HG02938 (cell line): ENCODE measurements at regions not wholly inside any gene's neighbourhood (a gene's known extent, or its start where the extent isn't known, plus 50 kb on each side); places are given as distances from the start of the nearest gene placed in this dataset.
"Not testable (repeated sequence)": the region's sequence is repeated elsewhere in the genome, so short reads cannot be mapped to it uniquely, and the experiment has no call there.

Experiments used
- ATAC-seq: cut with Tn5 transposase; IDR thresholded peaks from one replicate; pipeline ENCODE4 v1.9.1; 2021; ENCODE audit warnings: mild to moderate bottlenecking, moderate library complexity; ENCODE audit not compliant: unreplicated experiment

DNA sequence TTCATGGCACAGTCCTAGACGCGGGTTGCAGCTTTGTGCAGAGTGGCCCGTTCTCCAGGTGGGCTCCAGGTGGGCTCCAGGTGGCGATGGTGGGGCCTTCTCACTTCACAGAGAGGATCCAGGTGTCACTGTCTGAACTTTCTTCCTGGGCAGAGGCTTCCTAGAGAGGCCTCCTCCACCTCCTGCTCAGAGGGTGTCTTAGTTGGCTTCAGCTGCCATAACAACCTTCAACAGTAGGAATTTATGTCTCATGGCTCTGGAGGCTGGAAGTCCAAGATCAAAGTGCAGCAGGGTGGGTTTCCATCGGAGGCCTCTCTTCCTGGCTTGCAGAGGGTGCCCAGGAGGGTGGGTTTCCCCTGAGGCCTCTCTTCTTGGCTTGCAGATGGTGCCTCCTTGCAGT is 125.1 kb downstream of the GLRX3 start:
- no peak for ATAC-seq

DNA sequence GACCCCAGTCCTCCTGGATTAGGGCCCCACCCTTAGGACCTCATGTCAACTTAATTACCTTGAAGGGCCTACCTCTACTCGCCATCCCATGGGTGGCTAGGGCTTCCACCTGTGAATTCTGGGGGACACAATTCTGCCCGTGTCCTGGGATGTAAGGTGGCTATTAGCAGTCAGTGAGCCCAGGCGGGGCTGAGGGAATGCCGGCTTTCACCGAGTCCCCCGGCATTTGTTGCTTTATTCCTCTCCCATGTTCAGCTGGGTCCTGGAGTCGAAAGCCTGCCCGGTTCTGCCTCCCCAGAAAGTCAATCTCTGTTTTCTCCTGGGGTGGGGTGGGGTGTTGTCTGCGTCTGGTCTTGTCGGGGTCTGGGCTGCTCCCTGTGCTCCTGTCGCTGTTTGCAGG is 125.6 kb downstream of the GLRX3 start:
- ATAC-seq: no peak

DNA sequence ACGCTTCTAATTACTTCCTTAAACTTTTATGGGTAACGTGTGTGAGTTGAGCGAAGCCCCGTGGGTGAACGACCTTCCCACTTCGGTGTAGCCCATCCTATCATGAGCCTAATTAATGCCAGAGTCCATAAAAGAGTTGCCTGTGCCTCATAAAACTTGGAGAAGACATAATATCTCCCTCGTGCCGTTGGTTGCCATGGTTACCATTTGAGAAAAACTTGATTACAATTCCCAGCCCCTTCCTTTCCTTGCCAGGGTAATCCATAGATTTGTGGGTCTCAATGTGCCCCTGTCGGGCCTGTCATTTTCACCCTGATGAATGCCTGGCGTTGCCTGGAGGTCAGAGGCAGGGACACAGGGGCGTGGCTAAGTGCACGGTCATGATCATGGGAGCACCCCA is 127.1 kb downstream of the GLRX3 start:
- no peak for ATAC-seq

DNA sequence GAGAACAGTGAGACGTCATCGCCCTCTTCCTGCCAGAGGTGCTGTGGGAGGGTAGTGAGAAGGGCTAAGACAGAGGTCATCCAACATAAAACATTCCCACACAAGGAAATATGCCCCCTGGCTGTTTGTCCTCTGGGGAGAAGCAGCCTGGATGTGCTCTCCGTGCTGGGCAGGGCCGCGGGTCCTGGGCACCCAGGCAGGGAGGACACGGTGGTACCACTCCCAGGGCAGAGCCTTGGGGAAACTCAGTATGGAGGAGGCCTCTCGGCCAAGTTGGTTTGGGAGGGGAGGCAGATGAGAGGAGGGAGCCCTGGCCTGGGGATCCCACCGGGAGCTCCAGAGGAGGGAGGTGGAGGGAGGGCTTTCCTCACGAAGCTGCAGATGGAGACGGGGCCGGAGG is 129.4 kb downstream of the GLRX3 start:
- ATAC-seq: no peak

DNA sequence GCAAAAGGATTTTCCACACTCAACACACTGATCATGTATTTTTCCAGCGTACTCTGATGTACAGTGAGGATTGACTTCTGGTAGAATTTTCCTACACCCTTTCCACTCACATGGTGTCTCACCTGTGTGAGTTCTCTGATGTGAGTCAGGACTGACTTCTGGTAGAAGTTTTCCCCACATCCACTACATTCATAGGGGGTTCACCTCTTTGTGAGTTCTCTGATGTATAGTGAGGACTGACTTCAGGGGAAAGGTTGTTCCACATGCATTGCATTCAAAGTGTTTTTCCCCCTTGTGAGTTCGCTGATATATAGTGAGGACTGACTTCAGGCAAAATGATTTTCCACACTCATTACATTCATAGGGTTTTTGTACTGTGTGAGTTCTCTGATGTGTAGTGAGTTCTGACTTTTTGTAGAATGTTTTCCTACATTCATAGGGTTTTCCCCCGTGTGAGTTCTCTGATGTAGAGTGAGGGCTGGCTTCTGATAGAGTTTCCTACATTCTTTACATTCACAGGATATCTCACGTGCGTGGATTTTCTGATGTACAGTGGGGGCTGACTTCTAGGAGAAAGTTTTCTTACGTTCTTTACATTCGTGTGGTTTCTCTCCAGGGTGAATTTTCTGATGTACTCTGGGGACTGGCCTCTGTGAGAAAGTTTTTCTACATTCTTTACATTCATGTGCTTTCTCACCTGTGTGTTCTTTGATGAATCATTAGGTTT is 146.5 kb downstream of the GLRX3 start:
- ATAC-seq: no peak

DNA sequence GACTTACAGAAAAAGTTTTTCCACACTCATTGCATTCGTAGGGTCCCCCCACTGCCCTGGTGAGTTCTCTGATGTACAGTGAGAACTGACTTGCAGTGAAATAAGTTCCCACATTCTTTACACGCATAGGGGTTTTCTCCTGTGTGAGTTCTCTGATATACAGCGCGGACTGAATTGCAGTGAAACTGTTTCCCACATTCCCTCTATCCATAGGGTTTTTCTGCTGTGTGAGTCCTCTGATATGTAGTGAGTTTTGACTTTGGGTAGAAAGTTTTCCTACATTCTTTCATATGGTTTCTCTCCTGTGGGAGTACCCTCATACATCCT is 147.0 kb downstream of the GLRX3 start:
- no peak for ATAC-seq

DNA sequence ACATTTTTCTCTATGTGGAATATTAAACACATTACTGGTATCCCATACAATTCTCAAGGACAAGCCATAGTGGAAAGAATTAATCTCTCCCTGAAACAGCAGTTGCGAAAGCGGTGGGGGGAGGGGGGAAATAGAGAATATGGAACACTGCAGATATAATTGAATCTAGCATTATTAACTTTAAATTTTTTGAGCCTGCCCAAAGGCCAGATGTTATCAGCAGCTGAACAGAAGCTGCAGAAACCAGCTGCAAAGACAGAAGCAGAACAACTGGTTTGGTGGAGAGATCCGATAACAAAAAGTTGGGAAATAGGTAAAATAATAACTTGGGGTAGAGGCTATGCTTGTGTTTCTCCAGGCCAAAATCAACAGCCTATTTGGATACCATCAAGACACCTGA is 159.6 kb downstream of the GLRX3 start:
- not testable (repeated sequence) for ATAC-seq

DNA sequence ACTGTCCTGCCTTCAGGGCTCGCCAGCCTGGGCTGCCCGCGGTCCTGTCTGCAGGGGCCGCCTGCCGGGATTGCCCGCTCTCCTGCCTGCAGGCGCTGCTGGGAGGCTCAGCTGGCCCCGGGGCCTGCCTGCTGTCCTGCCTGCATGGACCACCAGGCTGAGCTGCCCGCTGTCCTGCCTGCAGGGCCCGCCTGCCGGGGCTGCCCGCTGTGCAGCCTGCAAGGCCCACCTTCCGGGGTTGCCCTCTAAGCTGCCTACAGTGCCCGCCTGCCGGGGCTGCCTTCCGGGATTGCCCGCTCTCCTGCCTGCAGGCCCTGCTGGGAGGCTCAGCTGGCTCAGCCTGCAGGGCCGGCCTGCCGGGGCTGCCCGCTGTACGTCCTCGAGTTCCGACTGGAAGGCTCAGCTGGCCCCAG is 164.4 kb downstream of the GLRX3 start:
- peak; percentile 28 for ATAC-seq

DNA sequence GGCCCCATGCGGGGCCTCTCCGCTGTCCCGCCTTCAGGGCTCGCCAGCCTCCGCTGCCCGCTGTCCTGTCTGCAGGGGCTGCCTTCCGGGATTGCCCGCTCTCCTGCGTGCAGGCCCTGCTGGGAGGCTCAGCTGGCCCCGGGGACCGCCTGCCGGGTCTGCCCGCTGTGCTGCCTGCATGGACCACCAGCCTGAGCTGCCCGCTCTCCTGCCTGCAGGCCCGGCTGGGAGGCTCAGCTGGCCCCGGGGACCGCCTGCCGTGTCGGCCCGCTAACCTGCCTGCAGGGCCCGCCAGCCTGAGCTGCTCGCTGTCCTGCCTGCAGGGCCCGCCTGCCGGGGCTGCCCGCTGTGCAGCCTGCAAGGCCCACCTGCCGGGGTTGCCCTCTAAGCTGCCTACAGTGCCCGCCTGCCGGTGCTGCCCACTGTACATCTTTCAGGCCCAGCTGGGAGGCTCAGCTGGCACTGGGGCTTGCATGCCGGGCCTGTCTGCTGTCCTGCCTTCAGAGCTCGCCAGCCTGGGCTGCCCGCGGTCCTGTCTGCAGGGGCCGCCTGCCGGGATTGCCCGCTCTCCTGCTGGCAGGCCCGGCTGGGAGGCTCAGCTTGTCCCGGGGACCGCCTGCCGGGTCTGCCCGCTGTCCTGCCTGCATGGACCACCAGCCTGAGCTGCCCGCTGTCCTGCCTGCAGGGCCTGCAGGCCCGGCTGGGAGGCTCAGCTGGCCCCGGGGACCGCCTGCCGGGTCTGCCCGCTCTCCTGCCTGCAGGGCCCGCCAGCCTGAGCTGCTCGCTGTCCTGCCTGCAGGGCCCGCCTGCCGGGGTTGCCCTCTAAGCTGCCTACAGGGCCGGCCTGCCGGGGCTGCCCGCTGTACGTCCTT is 165.1 kb downstream of the GLRX3 start:
- peak; percentile 65 for ATAC-seq

DNA sequence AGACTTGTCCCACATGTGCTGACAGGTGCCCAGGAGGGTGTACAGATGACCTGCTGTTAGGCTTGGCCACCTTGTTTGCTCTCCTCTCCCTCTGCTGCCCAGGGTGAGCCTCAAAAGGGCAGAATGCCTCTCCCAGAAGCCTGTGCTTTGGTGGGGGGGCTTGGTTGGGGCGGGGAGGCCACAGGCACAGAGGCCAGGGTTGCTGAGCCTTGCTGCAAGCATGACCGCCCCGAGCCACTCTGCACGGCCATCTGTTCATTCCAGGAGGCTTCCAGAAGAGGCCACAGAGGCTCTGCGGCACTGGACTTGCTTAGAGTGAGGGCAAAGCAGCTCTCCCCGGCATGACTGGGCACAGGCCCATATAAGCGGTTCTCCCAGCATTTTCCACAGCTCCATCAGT is 190.8 kb downstream of the GLRX3 start:
- no peak for ATAC-seq

DNA sequence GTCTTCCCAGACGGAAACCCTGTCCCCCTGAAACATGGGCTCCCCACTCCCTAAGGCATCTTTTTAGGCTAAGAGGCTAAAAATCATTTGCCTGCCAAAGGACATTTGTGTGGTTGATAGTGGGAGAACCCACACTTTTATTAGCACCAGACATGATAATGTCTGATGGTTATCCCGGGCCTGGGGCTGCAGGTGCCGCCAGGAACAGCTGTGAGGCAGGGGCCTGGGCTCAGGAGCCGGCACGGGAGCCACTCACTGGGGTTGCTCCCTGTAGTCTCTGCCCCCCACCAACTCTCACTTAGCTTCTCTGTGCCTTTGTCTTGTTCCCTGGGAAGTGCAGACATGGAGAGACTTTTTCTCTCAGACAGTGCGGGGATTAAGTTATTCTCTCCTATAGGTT is 193.6 kb downstream of the GLRX3 start:
- no peak for ATAC-seq

DNA sequence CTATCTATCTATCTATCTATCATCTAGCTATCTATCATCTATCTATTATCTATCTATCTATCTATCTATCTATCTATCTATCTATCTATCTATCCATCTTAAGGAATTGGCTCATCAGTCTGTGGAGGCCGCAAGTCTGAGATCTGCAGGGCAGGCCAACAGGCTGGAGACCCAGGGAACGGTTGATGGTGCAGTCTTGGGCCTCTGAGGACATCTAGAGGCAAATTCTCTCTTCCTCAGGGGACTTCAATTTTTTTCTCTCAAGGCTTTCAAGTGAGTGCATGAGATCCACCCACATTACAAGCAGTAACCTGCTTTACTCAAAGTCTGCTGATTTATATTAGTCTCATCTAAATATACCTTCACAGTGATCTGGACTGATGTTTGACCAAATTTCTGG is 197.0 kb downstream of the GLRX3 start:
- no peak for ATAC-seq

DNA sequence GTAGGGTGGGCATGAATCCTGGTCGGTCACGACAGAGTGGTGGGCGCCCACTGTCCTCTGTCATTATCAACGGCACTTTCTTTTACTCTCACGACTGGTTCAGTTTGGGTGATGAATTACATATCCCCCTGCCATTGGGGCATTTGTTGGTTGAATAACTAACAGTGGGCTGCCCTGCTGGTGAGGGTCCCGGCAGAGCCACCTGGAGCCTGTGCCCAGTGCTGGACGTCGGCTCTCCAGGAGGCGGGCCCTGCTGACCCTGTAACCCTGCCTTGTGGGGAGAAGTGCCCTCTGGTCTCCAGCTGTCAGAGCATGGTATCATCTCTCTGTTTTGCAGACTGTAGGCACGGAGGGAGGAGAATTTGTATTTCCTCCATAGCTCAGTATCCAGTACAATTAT is 199.1 kb downstream of the GLRX3 start:
- no peak for ATAC-seq

DNA sequence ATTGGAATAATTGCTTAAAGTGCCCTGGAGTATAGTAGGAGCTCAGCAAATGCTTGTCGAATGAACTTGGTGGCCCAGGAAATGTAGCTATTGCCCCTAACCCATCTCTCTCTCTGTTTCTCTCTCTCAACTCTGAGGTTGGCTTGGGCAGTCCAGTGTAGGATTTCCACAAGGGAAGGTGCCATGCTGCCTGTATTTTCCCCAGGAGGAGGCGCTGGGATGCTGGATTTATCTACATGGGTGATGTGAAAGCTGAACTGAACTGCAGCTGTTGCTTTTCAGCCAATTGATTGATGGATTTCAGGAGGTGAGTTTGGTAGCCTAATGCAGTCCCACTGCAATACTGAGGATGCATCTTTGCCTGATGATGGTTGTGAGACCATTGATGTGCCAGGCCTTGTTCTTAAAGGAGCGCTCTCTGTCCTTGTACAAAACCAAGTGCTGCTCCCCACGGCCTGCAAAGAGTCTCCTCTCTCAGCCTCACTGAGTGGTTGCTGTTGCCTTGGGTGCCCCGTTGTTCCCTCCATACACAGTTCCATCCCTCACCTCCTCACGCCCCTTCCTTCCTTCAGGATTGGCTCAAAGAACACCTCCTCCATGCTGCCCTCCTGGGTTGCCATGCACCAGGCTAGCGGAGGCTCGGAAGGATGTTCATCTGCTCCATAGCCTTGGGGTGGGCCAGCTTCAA is 200.6 kb downstream of the GLRX3 start:
- no peak for ATAC-seq

DNA sequence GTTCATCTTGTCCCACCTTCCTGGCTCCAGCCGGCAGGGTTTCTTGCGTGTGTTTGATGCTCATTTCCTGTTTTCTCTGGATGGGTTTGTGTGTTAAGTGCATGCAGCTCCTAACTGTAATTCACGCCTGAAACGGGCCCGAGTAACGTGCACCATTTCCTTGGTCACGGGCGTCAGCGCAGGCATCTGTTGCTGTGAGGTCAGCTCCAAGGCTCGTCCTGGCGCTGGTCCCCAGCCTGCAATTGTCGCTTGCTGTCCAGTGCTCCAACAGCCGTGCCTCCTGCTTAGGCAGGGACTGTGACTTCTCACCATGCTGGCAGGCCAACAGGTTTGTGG is 201.1 kb downstream of the GLRX3 start:
- no peak for ATAC-seq

DNA sequence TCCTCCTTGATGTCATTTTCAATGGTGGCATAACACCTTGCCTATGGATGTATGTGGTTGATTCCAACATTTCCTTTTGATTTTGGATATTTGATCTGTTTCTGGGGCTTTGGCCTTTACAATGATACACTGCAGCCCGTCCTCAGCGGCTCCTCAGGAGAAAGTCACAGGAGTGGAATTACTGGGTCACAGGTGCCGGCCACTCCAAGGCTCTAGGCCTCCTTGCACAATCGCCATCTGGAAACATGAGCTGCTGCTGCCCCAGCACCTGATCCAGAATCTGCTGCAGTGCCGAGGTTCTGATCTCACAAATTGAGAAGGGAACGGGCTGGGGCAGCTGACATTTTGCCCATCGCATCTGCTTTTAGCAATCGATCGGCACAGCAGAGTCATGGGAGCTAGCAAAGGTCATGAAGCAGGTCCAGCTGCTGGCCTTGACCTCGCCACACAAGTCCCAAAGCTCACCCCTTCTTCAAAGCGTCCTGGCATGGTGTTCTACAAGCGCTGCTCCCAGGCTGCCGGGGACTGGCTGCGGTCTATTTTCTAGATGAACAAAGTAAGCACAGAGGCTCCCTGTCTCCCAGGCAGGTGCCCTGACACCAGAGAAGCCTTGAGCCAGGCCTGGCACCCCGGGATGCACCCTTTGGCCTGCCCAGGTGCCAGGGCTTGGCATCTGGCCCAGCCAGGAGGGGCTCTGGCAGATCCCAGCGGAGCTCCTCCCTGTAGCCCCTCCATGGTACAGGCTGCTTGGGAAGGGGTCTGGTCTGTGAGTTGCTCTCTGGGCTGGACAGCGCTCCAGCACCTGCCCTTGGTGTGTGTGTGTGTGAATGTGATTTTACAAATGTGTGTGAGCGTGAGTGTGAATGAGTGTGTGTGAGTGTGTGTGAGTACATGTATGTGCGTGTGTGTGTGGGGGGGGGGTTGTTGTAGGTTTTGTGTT is 201.8 kb downstream of the GLRX3 start:
- no peak for ATAC-seq

DNA sequence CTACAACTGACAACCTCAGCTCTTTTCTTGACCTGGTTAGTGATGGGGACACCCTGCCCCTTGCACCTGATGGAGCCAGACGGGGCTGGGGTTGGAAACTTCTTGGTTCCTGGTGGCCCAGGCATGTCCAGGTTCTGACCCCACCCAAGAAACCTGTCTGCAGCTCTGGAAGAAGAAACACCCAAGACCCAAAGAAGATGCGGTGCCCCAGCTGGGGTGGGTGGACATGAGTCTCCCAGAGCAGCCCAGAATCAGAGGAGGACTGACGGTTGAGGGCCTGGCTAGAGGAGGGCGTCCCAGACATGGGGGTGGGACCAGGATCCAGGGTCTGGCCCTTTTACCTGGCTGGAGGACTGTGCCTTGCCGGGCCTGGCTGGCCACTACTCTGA is 202.4 kb downstream of the GLRX3 start:
- ATAC-seq: no peak

DNA sequence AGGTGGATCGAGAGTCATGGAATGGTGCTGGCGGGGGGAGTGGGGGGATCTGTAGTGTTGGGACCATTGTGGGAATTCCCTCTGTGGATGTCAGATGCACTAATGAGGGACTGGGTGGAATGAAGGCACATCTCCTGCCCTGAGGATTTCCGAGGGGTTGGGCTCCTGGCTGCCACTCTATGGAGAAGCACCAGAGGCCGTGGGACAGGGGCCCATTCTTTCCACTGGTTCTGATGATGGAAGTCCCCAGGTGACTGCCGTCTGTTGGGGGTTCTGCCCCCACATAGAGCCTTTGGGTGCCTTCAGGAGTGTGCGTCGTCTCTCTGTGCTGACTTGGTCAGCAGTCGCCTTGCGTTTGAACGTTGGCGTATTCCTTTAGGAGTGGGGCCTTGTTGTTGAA is 202.9 kb downstream of the GLRX3 start:
- ATAC-seq: no peak

DNA sequence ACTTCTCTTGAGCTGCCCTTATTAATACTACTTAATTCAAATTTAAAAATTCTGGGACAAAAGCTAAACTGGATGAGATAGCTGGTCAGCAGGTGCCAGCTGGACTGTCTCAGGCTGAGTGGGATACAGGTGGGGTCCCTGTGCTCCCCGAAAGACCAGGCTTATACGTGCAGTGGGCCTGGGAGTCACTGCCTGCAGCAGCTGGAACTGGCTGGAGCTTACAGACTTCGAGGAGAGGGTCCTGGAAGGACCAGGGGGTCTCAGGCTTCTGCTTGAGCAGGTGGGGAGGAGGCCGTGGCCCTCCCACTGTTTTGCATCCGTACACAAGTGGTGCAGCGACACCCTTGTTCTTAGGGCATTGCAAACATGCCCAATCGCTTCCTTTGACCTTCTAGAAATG is 203.7 kb downstream of the GLRX3 start:
- ATAC-seq: no peak

DNA sequence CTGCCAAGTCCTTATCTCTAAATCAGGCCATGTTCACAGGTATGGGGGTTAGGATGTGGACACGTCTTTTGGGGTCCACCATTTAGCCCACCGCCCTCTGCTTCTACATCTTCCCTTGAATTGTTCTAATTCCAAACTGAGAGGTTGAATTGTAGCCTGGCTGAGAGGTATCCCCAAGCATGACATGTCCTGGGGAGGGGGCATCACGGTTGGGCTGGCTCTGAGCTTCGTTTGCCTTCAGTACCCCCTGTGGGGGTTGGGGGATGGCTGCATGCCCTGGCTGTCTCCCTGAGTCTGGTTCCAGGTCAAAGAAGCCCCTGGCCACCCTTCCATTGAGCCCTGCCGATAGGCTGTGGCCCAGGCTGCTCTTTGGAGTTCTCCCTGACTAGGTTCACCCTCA is 204.6 kb downstream of the GLRX3 start:
- ATAC-seq: no peak

DNA sequence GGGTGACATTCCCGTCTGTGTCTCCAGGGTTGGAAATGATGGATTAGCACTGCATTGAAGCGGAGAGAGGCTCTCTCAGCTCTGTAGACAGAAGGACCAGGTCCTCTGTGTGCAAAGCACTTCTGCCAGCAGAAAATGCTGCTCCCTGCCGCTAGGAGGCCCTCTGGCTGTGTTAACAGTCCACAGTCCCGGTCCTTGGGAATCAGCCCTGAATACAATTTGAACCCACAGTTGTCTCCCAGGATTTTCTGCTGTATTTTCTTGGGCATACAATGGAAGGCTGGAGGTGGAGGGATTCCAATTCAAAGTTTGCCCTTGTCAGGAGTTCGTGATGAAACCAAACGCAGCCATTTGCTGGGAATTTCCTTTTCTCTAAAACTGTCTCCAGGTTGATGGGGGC is 205.2 kb downstream of the GLRX3 start:
- ATAC-seq: no peak
